IMR-90 (cell line): ENCODE measurements at regions not wholly inside any gene's neighbourhood (a gene's known extent, or its start where the extent isn't known, plus 50 kb on each side); places are given as distances from the start of the nearest gene placed in this dataset.
A peak's percentile ranks its signal among the peaks of the same experiment; 100 is the strongest.

Experiments used
- ATAC-seq: fragments of 200-7000 bp; cut with Tn5 transposase; 2 replicates; pipeline ENCODE4 v1.9.1; 2020; ENCODE audit warnings: low read depth, mild to moderate bottlenecking, moderate library complexity
- BruUV-seq: library from RNA; stranded (reverse); fragments of 400-500 nt; replicated peaks from 2 replicates; lab custom pipeline; 2021; lab: Mats Ljungman, UMichigan
- CTCF ChIA-PET: fragments of 300-600 bp; formaldehyde crosslinking; extraction: SDS; loops from one replicate; lab custom pipeline; 2021; ENCODE audit warnings: antibody characterized with exemption; lab: Yijun Ruan, JAX
- POLR2A ChIA-PET: fragments of 300-600 bp; sonication (Branson Sonifier 250); formaldehyde crosslinking; loops from one replicate; lab custom pipeline; 2022; ENCODE audit warnings: antibody characterized with exemption; ENCODE audit not compliant: unreplicated experiment; lab: Charles Lee
- DNase-seq: peaks from one replicate; pipeline ENCODE4 v3.0.0; 2013
- H2AFZ ChIP-seq: replicated peaks from 2 replicates; pipeline ENCODE3; 2013; ENCODE audit warnings: low read length, mild to moderate bottlenecking; ENCODE audit not compliant: poor library complexity
- H2AK5ac ChIP-seq: 2 replicates; pipeline ENCODE4 v1.6.1; 2013; ENCODE audit warnings: low read depth, low read length, inconsistent platforms
- H2AK9ac ChIP-seq: replicated peaks from 2 replicates; pipeline ENCODE3; 2013; ENCODE audit warnings: mild to moderate bottlenecking, low read depth, low read length, moderate library complexity; ENCODE audit not compliant: poor library complexity
- H2BK120ac ChIP-seq: 2 replicates; pipeline ENCODE4 v1.6.1; 2013; ENCODE audit warnings: low read depth, low read length, inconsistent platforms
- H2BK15ac ChIP-seq: 3 replicates; pipeline ENCODE4 v1.6.1; 2013; ENCODE audit warnings: low read depth, low read length, inconsistent platforms
- H2BK20ac ChIP-seq: 2 replicates; pipeline ENCODE4 v1.6.1; 2013; ENCODE audit warnings: low read depth, mild to moderate bottlenecking, inconsistent platforms, low read length, moderate library complexity
- H2BK5ac ChIP-seq: 2 replicates; pipeline ENCODE4 v1.6.1; 2013; ENCODE audit warnings: mild to moderate bottlenecking, low read depth, low read length, inconsistent platforms; ENCODE audit not compliant: poor library complexity, severe bottlenecking
- H3K14ac ChIP-seq: replicated peaks from 2 replicates; pipeline ENCODE4 v1.6.1; 2013; ENCODE audit warnings: low read depth, low read length, inconsistent platforms
- H3K18ac ChIP-seq: 2 replicates; pipeline ENCODE4 v1.6.1; 2013; ENCODE audit warnings: low read depth, low read length, control low read depth
- H3K23ac ChIP-seq: 2 replicates; pipeline ENCODE4 v1.6.1; 2013; ENCODE audit warnings: low read depth, low read length, inconsistent platforms
- H3K27ac ChIP-seq: 2 replicates; pipeline ENCODE4 v1.5.1; 2013; ENCODE audit warnings: mild to moderate bottlenecking, control low read depth, low read length; ENCODE audit not compliant: insufficient read depth
- H3K27me3 ChIP-seq: 2 replicates; pipeline ENCODE4 v1.6.1; 2013; ENCODE audit warnings: low read length; ENCODE audit not compliant: control insufficient read depth, insufficient read depth
- H3K36me3 ChIP-seq: 2 replicates; pipeline ENCODE4 v1.6.1; 2013; ENCODE audit warnings: low read length, mixed read lengths; ENCODE audit not compliant: control insufficient read depth, insufficient read depth
- H3K4ac ChIP-seq: 2 replicates; pipeline ENCODE4 v1.6.1; 2013; ENCODE audit warnings: low read depth, low read length, inconsistent platforms
- H3K4me1 ChIP-seq: 2 replicates; pipeline ENCODE4 v1.6.1; 2013; ENCODE audit warnings: low read length, mixed read lengths; ENCODE audit not compliant: control insufficient read depth, insufficient read depth
- H3K4me2 ChIP-seq: 2 replicates; pipeline ENCODE4 v1.6.1; 2013; ENCODE audit warnings: low read depth, mild to moderate bottlenecking, control low read depth, low read length, moderate library complexity
- H3K4me3 ChIP-seq: 2 replicates; pipeline ENCODE4 v1.5.1; 2013; ENCODE audit warnings: low read depth, mild to moderate bottlenecking, control low read depth, low read length, moderate library complexity; ENCODE audit not compliant: insufficient read depth
- H3K56ac ChIP-seq: 2 replicates; pipeline ENCODE4 v1.6.1; 2013; ENCODE audit warnings: low read length, inconsistent platforms; ENCODE audit not compliant: insufficient read depth; ENCODE audit errors: extremely low read depth
- H3K79me1 ChIP-seq, 2 experiments: 2 replicates each; pipeline ENCODE4 v1.6.1; 2013; ENCODE audit warnings: low read length in 2 of 2, inconsistent platforms in 1 of 2, low read depth in 1 of 2
- H3K9ac ChIP-seq: 2 replicates; pipeline ENCODE4 v1.6.1; 2013; ENCODE audit warnings: low read depth, low read length, control low read depth
- H3K9me1 ChIP-seq: 2 replicates; pipeline ENCODE4 v1.6.1; 2013; ENCODE audit warnings: low read length, inconsistent platforms; ENCODE audit not compliant: insufficient read depth
- H3K9me3 ChIP-seq: 2 replicates; pipeline ENCODE4 v1.6.1; 2013; ENCODE audit warnings: low read length; ENCODE audit not compliant: control insufficient read depth, insufficient read depth
- H4K20me1 ChIP-seq: 2 replicates; pipeline ENCODE4 v1.6.1; 2013; ENCODE audit warnings: low read length, inconsistent platforms; ENCODE audit not compliant: insufficient read depth
- H4K5ac ChIP-seq: 2 replicates; pipeline ENCODE4 v1.6.1; 2013; ENCODE audit warnings: mild to moderate bottlenecking, low read depth, low read length, control low read depth
- H4K8ac ChIP-seq, 2 experiments: 2 replicates each; pipeline ENCODE4 v1.6.1; 2013; ENCODE audit warnings: low read depth in 2 of 2, low read length in 2 of 2, control low read depth in 1 of 2, inconsistent platforms in 1 of 2
- H4K91ac ChIP-seq: 2 replicates; pipeline ENCODE4 v1.6.1; 2013; ENCODE audit warnings: low read depth, low read length, inconsistent platforms; ENCODE audit not compliant: insufficient read depth
- BHLHE40 ChIP-seq: fragments of 150-350 bp; IDR thresholded peaks from 2 replicates; pipeline ENCODE4 v1.6.1; 2016; ENCODE audit warnings: mild to moderate bottlenecking, low read depth, low read length
- CEBPB ChIP-seq: IDR thresholded peaks from 2 replicates; pipeline ENCODE4 v1.6.1; 2012; ENCODE audit warnings: low read depth, low read length, improper control_type of control experiment
- CHD1 ChIP-seq: IDR thresholded peaks from 2 replicates; pipeline ENCODE4 v1.6.1; 2012; ENCODE audit warnings: low read depth, low read length, improper control_type of control experiment
- FOS ChIP-seq: fragments of 150-350 bp; IDR thresholded peaks from 2 replicates; pipeline ENCODE4 v1.6.1; 2016; ENCODE audit warnings: low read depth, low read length
- MAFK ChIP-seq: IDR thresholded peaks from 2 replicates; pipeline ENCODE4 v1.6.1; 2012; ENCODE audit warnings: low read depth, low read length, improper control_type of control experiment
- MAZ ChIP-seq: IDR thresholded peaks from 2 replicates; pipeline ENCODE4 v1.6.1; 2012; ENCODE audit warnings: low read depth, mild to moderate bottlenecking, low read length, improper control_type of control experiment, moderate library complexity, borderline replicate concordance
- MXI1 ChIP-seq: IDR thresholded peaks from 2 replicates; pipeline ENCODE4 v1.6.1; 2012; ENCODE audit warnings: low read depth, mild to moderate bottlenecking, low read length, moderate library complexity, borderline replicate concordance
- NFE2L2 ChIP-seq: fragments of 150-350 bp; IDR thresholded peaks from 2 replicates; pipeline ENCODE4 v1.6.1; 2016; ENCODE audit warnings: low read depth, mild to moderate bottlenecking, low read length
- POLR2A ChIP-seq: IDR thresholded peaks from 2 replicates; pipeline ENCODE4 v1.6.1; 2012; ENCODE audit warnings: mild to moderate bottlenecking, low read depth, low read length
- RAD21 ChIP-seq: IDR thresholded peaks from 2 replicates; pipeline ENCODE4 v1.6.1; 2012; ENCODE audit warnings: low read length, improper control_type of control experiment
- RCOR1 ChIP-seq: IDR thresholded peaks from 2 replicates; pipeline ENCODE4 v1.6.1; 2012; ENCODE audit warnings: mild to moderate bottlenecking, low read length, improper control_type of control experiment; ENCODE audit not compliant: insufficient replicate concordance
- RFX5 ChIP-seq: IDR thresholded peaks from 2 replicates; pipeline ENCODE4 v1.8.0; 2012; ENCODE audit warnings: low read depth, mild to moderate bottlenecking, low read length, moderate library complexity
- SMC3 ChIP-seq: fragments of 150-350 bp; IDR thresholded peaks from 2 replicates; pipeline ENCODE4 v1.6.1; 2016; ENCODE audit warnings: low read depth, mild to moderate bottlenecking, antibody characterized with exemption, low read length, moderate library complexity
- WGBS, 2 experiments: methylation state at CpG; one replicate each; pipeline versions ENCODE4 v1.1.5 to v1.1.7; 2013; ENCODE audit warnings: missing lambda C conversion rate in 2 of 2; ENCODE audit not compliant: insufficient read length in 1 of 2; ENCODE audit errors: extremely low coverage in 2 of 2; 5-methylcytosine and 5-hydroxymethylcytosine counted together
- dilution Hi-C: fragments of 300-500 bp; cut with HindIII; formaldehyde crosslinking; loops from one replicate; pipeline ENCODE4 v1.14.3; 2018; ENCODE audit warnings: low sequenced_read_pairs; ENCODE audit not compliant: unreplicated experiment
- in situ Hi-C: fragments of 300-500 bp; cut with MboI; formaldehyde crosslinking; loops from 3 replicates; pipeline ENCODE4 v1.14.3; 2019; ENCODE audit warnings: low sequenced_read_pairs, inconsistent platforms, mixed read lengths
- intact Hi-C: fragments of 100-400 bp; cut with micrococcal nuclease; formaldehyde crosslinking; loops from 2 replicates; pipeline ENCODE4 v1.10.0; 2022
- TF ChIP-seq, protein P1 (sequence below): fragments of 150-350 bp; IDR thresholded peaks from 2 replicates; pipeline ENCODE4 v1.6.1; 2017; ENCODE audit warnings: mild to moderate bottlenecking, antibody characterized with exemption, low read length, low read depth
- TF ChIP-seq, protein P2 (sequence below): fragments of 150-350 bp; IDR thresholded peaks from 2 replicates; pipeline ENCODE4 v1.6.1; 2016; ENCODE audit warnings: low read depth, mild to moderate bottlenecking, low read length, moderate library complexity, borderline replicate concordance
- TF ChIP-seq, protein P3 (sequence below): conservative IDR thresholded peaks from 2 replicates; pipeline ENCODE4 v1.5.1; 2012; ENCODE audit warnings: mild to moderate bottlenecking, low read depth, low read length, improper control_type of control experiment

DNA sequence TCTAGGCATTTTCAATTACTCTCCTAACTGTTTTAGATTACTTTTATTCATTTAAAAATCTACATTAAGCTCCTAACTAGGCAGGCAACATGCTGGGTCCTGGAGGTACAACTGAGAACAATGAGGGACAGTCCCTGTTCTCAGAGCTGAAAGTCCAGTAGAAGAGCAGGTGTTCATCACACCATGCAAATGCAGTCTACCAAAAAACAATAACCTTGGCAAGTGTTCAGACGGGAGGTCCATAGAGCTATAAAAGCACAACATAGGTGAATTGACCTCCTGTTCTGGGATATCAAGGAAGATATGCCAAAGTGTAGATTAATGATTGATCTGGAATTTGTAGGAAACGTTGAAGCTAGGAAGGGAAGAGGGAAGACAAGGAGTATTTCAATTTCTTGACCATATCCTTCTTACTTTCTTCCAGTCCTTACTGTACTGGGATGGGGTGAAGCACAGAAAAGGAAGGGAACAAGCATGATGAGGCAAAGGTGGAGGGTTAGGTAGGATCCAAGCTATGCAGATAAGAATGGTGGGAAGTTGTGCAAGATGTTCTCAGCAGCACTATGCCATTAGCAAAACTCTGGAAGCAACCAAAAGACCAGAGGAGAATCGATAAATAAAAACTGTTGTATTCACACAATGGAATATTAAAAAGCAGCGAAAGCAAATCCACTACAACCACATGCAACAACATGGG lies 485.7 kb upstream of the JARID2 start:
- DNase-seq (no peak), ATAC-seq (no peak)
- H3K4me1 ChIP-seq: peaks cover 8% of the 10 kb centered on the region
- intact Hi-C loops (no loop called here), in situ Hi-C loops (no loop called here), dilution Hi-C loops (no loop called here)
- TF ChIP-seq SMC3: no peak
- no peak for TF ChIP-seq CHD1
- TF ChIP-seq FOS: no peak
- TF ChIP-seq RFX5: no peak
- no peak for TF ChIP-seq BHLHE40
- no peak for TF ChIP-seq RCOR1
- TF ChIP-seq MAZ: no peak
- TF ChIP-seq, protein P1, sequence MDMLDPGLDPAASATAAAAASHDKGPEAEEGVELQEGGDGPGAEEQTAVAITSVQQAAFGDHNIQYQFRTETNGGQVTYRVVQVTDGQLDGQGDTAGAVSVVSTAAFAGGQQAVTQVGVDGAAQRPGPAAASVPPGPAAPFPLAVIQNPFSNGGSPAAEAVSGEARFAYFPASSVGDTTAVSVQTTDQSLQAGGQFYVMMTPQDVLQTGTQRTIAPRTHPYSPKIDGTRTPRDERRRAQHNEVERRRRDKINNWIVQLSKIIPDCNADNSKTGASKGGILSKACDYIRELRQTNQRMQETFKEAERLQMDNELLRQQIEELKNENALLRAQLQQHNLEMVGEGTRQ: no peak
- TF ChIP-seq MXI1: no peak
- TF ChIP-seq, protein P2, sequence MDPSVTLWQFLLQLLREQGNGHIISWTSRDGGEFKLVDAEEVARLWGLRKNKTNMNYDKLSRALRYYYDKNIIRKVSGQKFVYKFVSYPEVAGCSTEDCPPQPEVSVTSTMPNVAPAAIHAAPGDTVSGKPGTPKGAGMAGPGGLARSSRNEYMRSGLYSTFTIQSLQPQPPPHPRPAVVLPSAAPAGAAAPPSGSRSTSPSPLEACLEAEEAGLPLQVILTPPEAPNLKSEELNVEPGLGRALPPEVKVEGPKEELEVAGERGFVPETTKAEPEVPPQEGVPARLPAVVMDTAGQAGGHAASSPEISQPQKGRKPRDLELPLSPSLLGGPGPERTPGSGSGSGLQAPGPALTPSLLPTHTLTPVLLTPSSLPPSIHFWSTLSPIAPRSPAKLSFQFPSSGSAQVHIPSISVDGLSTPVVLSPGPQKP: no peak
- TF ChIP-seq MAFK: no peak
- no peak for TF ChIP-seq CEBPB
- TF ChIP-seq RAD21: no peak
- TF ChIP-seq NFE2L2: no peak
- TF ChIP-seq POLR2A: no peak
- TF ChIP-seq, protein P3, sequence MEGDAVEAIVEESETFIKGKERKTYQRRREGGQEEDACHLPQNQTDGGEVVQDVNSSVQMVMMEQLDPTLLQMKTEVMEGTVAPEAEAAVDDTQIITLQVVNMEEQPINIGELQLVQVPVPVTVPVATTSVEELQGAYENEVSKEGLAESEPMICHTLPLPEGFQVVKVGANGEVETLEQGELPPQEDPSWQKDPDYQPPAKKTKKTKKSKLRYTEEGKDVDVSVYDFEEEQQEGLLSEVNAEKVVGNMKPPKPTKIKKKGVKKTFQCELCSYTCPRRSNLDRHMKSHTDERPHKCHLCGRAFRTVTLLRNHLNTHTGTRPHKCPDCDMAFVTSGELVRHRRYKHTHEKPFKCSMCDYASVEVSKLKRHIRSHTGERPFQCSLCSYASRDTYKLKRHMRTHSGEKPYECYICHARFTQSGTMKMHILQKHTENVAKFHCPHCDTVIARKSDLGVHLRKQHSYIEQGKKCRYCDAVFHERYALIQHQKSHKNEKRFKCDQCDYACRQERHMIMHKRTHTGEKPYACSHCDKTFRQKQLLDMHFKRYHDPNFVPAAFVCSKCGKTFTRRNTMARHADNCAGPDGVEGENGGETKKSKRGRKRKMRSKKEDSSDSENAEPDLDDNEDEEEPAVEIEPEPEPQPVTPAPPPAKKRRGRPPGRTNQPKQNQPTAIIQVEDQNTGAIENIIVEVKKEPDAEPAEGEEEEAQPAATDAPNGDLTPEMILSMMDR: no peak
- H3K27ac ChIP-seq: no peak overlapping the region
- H2BK20ac ChIP-seq: no peak overlapping the region
- no peak overlapping the region for H2AK9ac ChIP-seq
- no peak overlapping the region for H3K56ac ChIP-seq
- no peaks in the 10 kb centered on the region for H3K36me3 ChIP-seq
- no peak overlapping the region for H2BK120ac ChIP-seq
- whole genome bisulfite sequencing, 2 experiments: 100% methylated on average over 1 of the region's 4 CpGs; no CpG with 5 or more reads in 1 of the 2 experiments
- no TSS peak for BruUV-seq
- H2AFZ ChIP-seq: no peak overlapping the region
- H3K9me1 ChIP-seq: peaks cover 3% of the 10 kb centered on the region; the same call in 1 of the 2 replicates
- POLR2A ChIA-PET: no interaction called here
- no peak overlapping the region for H3K4ac ChIP-seq
- H3K23ac ChIP-seq: no peak overlapping the region; the same call in 1 of the 2 replicates
- H4K8ac ChIP-seq: no peak overlapping the region
- no peak overlapping the region for H3K14ac ChIP-seq
- H3K27me3 ChIP-seq: no peaks in the 10 kb centered on the region
- no peak overlapping the region for H3K4me2 ChIP-seq
- H3K4me3 ChIP-seq: no peak overlapping the region
- no peak overlapping the region for H2BK5ac ChIP-seq
- no peak overlapping the region for H3K9ac ChIP-seq
- no peak overlapping the region for H4K91ac ChIP-seq
- H3K9me3 ChIP-seq: no peaks in the 10 kb centered on the region
- H4K5ac ChIP-seq: no peak overlapping the region
- no peak overlapping the region for H3K18ac ChIP-seq
- peak overlapping the region; percentile 41; the same call in 1 of the 3 replicates for H2BK15ac ChIP-seq
- no peak overlapping the region for H2AK5ac ChIP-seq
- no peaks in the 10 kb centered on the region for H3K79me1 ChIP-seq
- CTCF ChIA-PET: no interaction called here
- no peaks in the 10 kb centered on the region for H4K20me1 ChIP-seq
